ENCODE measurements at regions not wholly inside any gene's neighbourhood (a gene's known extent, or its start where the extent isn't known, plus 50 kb on each side); places are given as distances from the start of the nearest gene placed in this dataset.

- WGBS, 2 experiments (ENCODE audit: extremely low coverage in 1 of 2, insufficient coverage in 1 of 2, insufficient read length in 1 of 2, insufficient replicate concordance in 2 of 2, low coverage in 1 of 2, low lambda C conversion rate in 2 of 2, missing lambda C conversion rate in 1 of 2) = 95% methylated on average over 4 of the region's 4 CpGs; no CpG with 5 or more reads in 1 of the 2 experiments
- CTCF ChIA-PET (ENCODE audit: partially characterized antibody) = interaction anchor here (0.6 to 3.2 kb wide), 12 partner anchors 10 to 371 kb away, joined by 3 to 15 read pairs (median 4); no protein-coding TSS in a partner anchor
These were observed 82.8 kb downstream of the MRM1 start for GRCh38 chr17:36684134-36684533.

More at GRCh38 chr17:36684134-36684533, 82.8 kb downstream of the MRM1 start:
- Histone ChIP-seq H3K79me1 (ENCODE audit: low read depth, low read length) (no peaks in the 10 kb centered on the region), H3K4me1 (replicated peaks in 1 of 4; ENCODE audit: control insufficient read depth in 3 of 4, insufficient read depth in 4 of 4, low read length in 3 of 4) (peaks cover 2 to 28% (median 16%) of the 10 kb centered on the region in 4 experiments), H4K20me1 (replicated peaks in 1 of 2; ENCODE audit: control insufficient read depth in 1 of 2, insufficient read depth in 2 of 2, low read length in 2 of 2) (peaks cover 0 to 1% of the 10 kb centered on the region in 2 experiments), H3K56ac (replicated peaks; ENCODE audit: insufficient read length, low read depth, low read length) (no peak overlapping the region), H3K36me3 (ENCODE audit: control insufficient read depth in 2 of 4, insufficient read depth in 4 of 4, low read length in 3 of 4) (no peaks in the 10 kb centered on the region), H3K18ac (ENCODE audit: extremely low read depth, low read length) (no peak overlapping the region), H4K91ac (replicated peaks; ENCODE audit: insufficient read length, low read length) (no peak overlapping the region), H3K79me2 (ENCODE audit: control insufficient read depth in 1 of 2, insufficient read depth in 2 of 2, low read length in 2 of 2) (no peaks in the 10 kb centered on the region), H4K5ac (ENCODE audit: insufficient read length, low read depth, low read length) (no peak overlapping the region), H3K4me3 (ENCODE audit: extremely low read depth in 1 of 4, insufficient read depth in 2 of 4, low read depth in 3 of 4, low read length in 4 of 4) (no peak overlapping the region), H2BK20ac (ENCODE audit: low read length) (no peak overlapping the region), H3K27ac (ENCODE audit: low read depth, low read length) (no peak overlapping the region), H3K9me3 (ENCODE audit: insufficient read depth in 2 of 2, low read depth in 1 of 2, low read length in 1 of 2) (no peaks in the 10 kb centered on the region), H2AK5ac (ENCODE audit: low read depth, low read length) (no peak overlapping the region), H2BK120ac (replicated peaks; ENCODE audit: low read depth, low read length) (no peak overlapping the region), H4K8ac (ENCODE audit: extremely low read depth, insufficient read depth, low read length) (no peak overlapping the region), H3K23ac (ENCODE audit: insufficient read length) (no peak overlapping the region), H2BK5ac (ENCODE audit: low read depth, low read length) (no peak overlapping the region), H2AFZ (ENCODE audit: low read length) (no peak overlapping the region), H3K27me3 (replicated peaks in 1 of 4; ENCODE audit: control insufficient read depth in 3 of 4, extremely low read depth in 1 of 4, insufficient read depth in 3 of 4, low read length in 3 of 4) (no peaks in the 10 kb centered on the region), H3K4me2 (ENCODE audit: insufficient read depth in 1 of 2, low read depth in 2 of 2, low read length in 2 of 2) (no peak overlapping the region), H2BK15ac (ENCODE audit: low read length) (no peak overlapping the region), H3K9ac (replicated peaks in 1 of 4; ENCODE audit: extremely low read depth in 1 of 4, low read depth in 3 of 4, low read length in 3 of 4) (no peak overlapping the region), H3K23me2 (ENCODE audit: low read depth, low read length) (no peaks in the 10 kb centered on the region), H3K4ac (replicated peaks; ENCODE audit: insufficient read length, low read depth, low read length) (no peak overlapping the region), H2BK12ac (ENCODE audit: low read depth, low read length) (no peak overlapping the region), H3K14ac (ENCODE audit: insufficient read length) (no peak overlapping the region)
- POLR2A ChIA-PET (ENCODE audit: partially characterized antibody) = interaction anchor here (0.6 to 1.0 kb wide), 3 partner anchors 9 to 98 kb away, joined by 3 read pairs; no protein-coding TSS in a partner anchor
- FAIRE-seq = no peak
- DNase-seq (ENCODE audit: low read depth in 1 of 2, low spot score in 2 of 2) = no peak
- TF ChIP-seq RFX5 (IDR thresholded peaks at IDR 0.05; ENCODE audit: borderline replicate concordance, low read depth, low read length) (no peak), BRCA1 (IDR thresholded peaks at IDR 0.05; ENCODE audit: low read depth, low read length) (no peak), TBP (IDR thresholded peaks at IDR 0.05; ENCODE audit: low read depth, low read length) (no peak)
